Naive thymus-derived CD4-positive, alpha-beta T cell (primary cell): ENCODE measurements at regions not wholly inside any gene's neighbourhood (a gene's known extent, or its start where the extent isn't known, plus 50 kb on each side); places are given as distances from the start of the nearest gene placed in this dataset.

ENCODE experiments used
- ATAC-seq: fragments of 150-1000 bp; cut with Tn5 transposase; 2 replicates; pipeline ENCODE4 v1.10.0; 2021; ENCODE audit warnings: mild to moderate bottlenecking, moderate library complexity
- CTCF ChIA-PET: fragments of 350-600 bp; sonication (Branson Sonifier 250); formaldehyde crosslinking; loops from one replicate; lab custom pipeline; 2021; ENCODE audit warnings: antibody characterized with exemption; lab: Charles Lee
- POLR2A ChIA-PET: fragments of 350-600 bp; sonication (Branson Sonifier 250); formaldehyde crosslinking; loops from one replicate; lab custom pipeline; 2021; ENCODE audit warnings: antibody characterized with exemption, inconsistent platforms; lab: Charles Lee
- DNase-seq, 9 donors: peaks; one replicate each; pipeline versions ENCODE4 v3.0.0 to v3.0.0-alpha.2; 2020 to 2022; ENCODE audit warnings: mixed read lengths in 1 of 9
- H3K27ac ChIP-seq: one replicate; pipeline ENCODE4 v1.7.0; 2013; ENCODE audit warnings: mild to moderate bottlenecking, low read depth, low read length, moderate library complexity
- H3K27me3 ChIP-seq, 2 donors: one replicate each; pipeline ENCODE4 v1.7.0; 2013; ENCODE audit warnings: low read length in 2 of 2, mild to moderate bottlenecking in 2 of 2, moderate library complexity in 2 of 2; ENCODE audit not compliant: control insufficient read depth in 2 of 2, insufficient read depth in 2 of 2
- H3K36me3 ChIP-seq, 3 experiments: 1 replicate in 2 of 3; 2 replicates in 1 of 3; pipeline ENCODE4 v1.7.0; 2013; ENCODE audit warnings: low read length in 3 of 3, mild to moderate bottlenecking in 3 of 3, moderate library complexity in 1 of 3; ENCODE audit not compliant: insufficient read depth in 3 of 3, control insufficient read depth in 2 of 3
- H3K4me1 ChIP-seq, 2 donors: one replicate each; pipeline ENCODE4 v1.7.0; 2013; ENCODE audit warnings: low read length in 2 of 2, mild to moderate bottlenecking in 2 of 2, moderate library complexity in 1 of 2; ENCODE audit not compliant: control insufficient read depth in 2 of 2, insufficient read depth in 2 of 2
- H3K4me3 ChIP-seq: 2 replicates; pipeline ENCODE4 v1.7.0; 2013; ENCODE audit warnings: mild to moderate bottlenecking, low read length
- H3K9me3 ChIP-seq, 3 experiments: 1 replicate in 2 of 3; 2 replicates in 1 of 3; pipeline ENCODE4 v1.7.0; 2013; ENCODE audit warnings: low read length in 3 of 3; ENCODE audit not compliant: control insufficient read depth in 2 of 3
- H3K27ac Mint-ChIP-seq, 9 donors: one replicate each; pipeline ENCODE4 v1.8.0; 2020 to 2022; ENCODE audit warnings: mixed read lengths in 9 of 9, mild to moderate bottlenecking in 8 of 9, moderate library complexity in 5 of 9, inconsistent platforms in 2 of 9
- H3K27me3 Mint-ChIP-seq, 5 donors: one replicate each; pipeline ENCODE4 v1.8.0; 2021 to 2022; ENCODE audit warnings: mixed read lengths in 5 of 5, mild to moderate bottlenecking in 1 of 5
- H3K36me3 Mint-ChIP-seq, 5 donors: one replicate each; pipeline ENCODE4 v1.8.0; 2020 to 2022; ENCODE audit warnings: mixed read lengths in 5 of 5, mild to moderate bottlenecking in 3 of 5, inconsistent platforms in 1 of 5
- H3K4me1 Mint-ChIP-seq, 7 donors: one replicate each; pipeline ENCODE4 v1.8.0; 2020 to 2022; ENCODE audit warnings: mixed read lengths in 7 of 7, mild to moderate bottlenecking in 3 of 7, inconsistent platforms in 1 of 7
- H3K4me3 Mint-ChIP-seq, 10 donors: one replicate each; pipeline ENCODE4 v1.8.0; 2020 to 2022; ENCODE audit warnings: mild to moderate bottlenecking in 10 of 10, mixed read lengths in 10 of 10, moderate library complexity in 6 of 10, inconsistent platforms in 2 of 10
- H3K9me3 Mint-ChIP-seq, 11 donors: one replicate each; pipeline ENCODE4 v1.8.0; 2020 to 2022; ENCODE audit warnings: mixed read lengths in 11 of 11, mild to moderate bottlenecking in 4 of 11, inconsistent platforms in 1 of 11, moderate library complexity in 1 of 11
- intact Hi-C, 2 donors: fragments of 100-400 bp; cut with micrococcal nuclease; formaldehyde crosslinking; loops; one replicate each; pipeline ENCODE4 v1.15.1; 2023

DNA sequence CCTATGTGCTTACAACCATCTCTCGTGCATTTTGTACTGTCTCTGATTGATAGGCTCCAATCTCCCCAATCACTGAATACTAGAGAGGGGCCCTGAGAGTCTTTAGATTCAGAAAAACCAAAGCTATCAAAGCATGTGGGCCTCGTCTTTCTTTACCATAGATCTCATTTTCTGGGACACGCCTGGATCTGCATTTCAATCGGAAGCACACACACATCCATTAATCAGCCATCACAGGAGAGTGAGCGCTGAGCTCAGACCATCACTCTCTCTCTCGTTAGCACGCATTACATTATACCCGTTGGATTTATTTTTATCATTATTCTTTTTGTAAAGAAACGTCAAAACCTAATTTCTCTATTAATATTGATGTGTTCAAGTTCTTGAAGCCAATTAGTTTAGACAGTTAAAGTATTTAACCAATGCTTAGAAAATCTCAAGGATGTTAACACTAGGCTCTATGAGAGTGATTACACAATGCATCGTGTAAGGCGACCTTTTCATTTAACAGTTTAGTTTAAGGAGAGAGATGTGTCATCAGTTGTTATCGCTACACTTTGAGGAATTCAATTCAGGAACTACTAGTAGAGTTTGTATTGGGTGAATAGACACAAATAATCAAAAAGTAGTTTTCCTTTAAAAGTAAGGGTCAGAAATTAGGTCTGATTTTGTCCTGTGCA, 650.7 kb downstream of the CDH8 start:
- Mint-ChIP-seq H3K4me1 (no peaks in the 10 kb centered on the region), H3K36me3 (no peaks in the 10 kb centered on the region), H3K27ac (no peak overlapping the region), H3K27me3 (no peaks in the 10 kb centered on the region), H3K4me3 (no peak overlapping the region), H3K9me3 (peaks cover 3 to 46% (median 15%) of the 10 kb centered on the region in 11 donors)
- ATAC-seq (no peak), DNase-seq (no peak)
- intact Hi-C loops: no loop called here
- Histone ChIP-seq H3K4me1 (no peaks in the 10 kb centered on the region), H3K36me3 (no peaks in the 10 kb centered on the region), H3K9me3 (no peaks in the 10 kb centered on the region), H3K27ac (no peak overlapping the region), H3K4me3 (no peak overlapping the region), H3K27me3 (no peaks in the 10 kb centered on the region)
- POLR2A ChIA-PET: interaction anchor here (0.6 kb wide), 1 partner anchor 34 kb away, joined by 3 read pairs; no protein-coding TSS in a partner anchor
- CTCF ChIA-PET: no interaction called here

DNA sequence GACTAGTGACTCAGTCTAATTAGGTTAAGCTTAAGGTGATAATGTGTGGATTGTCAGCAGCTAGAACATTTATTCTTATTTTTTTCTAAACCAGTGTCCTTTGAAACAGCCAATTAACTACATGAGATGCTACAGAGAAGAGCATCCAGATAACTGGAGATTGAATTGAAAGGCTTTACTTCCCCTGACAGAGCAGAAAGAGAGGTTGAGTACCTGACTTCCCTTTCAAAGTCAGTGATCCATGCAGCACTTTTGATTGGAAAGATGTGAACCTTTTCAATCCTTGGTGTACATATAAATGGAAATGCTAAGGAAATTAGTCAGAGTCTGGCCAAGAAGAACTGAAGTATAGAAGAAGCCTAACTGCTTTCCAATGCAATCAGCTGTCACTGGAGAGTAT, 653.8 kb downstream of the CDH8 start:
- H3K36me3 Mint-ChIP-seq: no peaks in the 10 kb centered on the region
- CTCF ChIA-PET: no interaction called here
- ATAC-seq (no peak), DNase-seq (no peak)
- POLR2A ChIA-PET: no interaction called here
- intact Hi-C loops: no loop called here
- H3K4me1 Mint-ChIP-seq: no peaks in the 10 kb centered on the region
- H3K4me3 Mint-ChIP-seq: no peak overlapping the region
- no peak overlapping the region for H3K27ac Mint-ChIP-seq
- Histone ChIP-seq H3K4me1 (no peaks in the 10 kb centered on the region), H3K4me3 (no peak overlapping the region), H3K9me3 (no peaks in the 10 kb centered on the region), H3K27me3 (no peaks in the 10 kb centered on the region), H3K36me3 (no peaks in the 10 kb centered on the region), H3K27ac (no peak overlapping the region)
- H3K9me3 Mint-ChIP-seq: peaks cover 3 to 47% (median 12%) of the 10 kb centered on the region in 11 donors
- no peaks in the 10 kb centered on the region for H3K27me3 Mint-ChIP-seq

DNA sequence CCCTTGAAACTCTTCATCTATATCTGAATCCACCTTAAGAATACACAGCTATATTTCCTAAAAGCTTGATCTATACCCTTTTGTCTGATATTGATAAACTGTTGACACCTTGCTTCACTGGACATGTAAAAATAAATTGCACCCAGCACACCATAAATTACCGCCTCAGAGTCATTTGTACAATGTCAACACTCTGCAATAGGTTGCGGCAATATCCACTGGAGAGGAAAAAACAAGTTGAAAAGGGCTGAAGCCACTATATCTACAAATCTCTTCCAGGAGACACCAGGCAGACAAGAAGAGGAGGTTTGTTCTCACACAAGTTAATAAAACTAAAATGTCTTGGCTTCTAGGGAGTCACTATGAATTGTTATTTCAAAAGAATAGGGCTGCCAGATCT, 656.9 kb downstream of the CDH8 start:
- Mint-ChIP-seq H3K27ac (no peak overlapping the region), H3K27me3 (no peaks in the 10 kb centered on the region)

DNA sequence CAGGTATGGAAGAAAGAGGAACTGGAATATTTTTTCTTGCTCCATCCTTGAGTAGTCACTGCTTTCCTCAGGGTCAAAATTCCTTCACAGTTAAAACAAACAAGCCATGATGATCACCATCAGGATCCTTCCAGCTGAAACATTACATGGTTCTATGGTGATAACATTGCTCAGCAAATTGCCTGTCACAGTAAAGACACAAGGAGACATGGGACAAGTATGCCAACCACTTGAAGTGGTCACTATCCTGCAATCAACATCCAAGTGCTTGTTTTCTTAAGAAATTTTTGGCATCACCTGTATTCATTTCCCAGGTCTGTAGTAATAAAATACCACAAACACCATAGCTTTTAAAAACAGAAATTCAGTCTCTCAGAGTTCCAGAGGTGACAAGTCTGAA, 662.2 kb downstream of the CDH8 start:
- intact Hi-C loops: no loop called here

More for the DNA sequence above, 656.9 kb downstream of the CDH8 start:
- Mint-ChIP-seq H3K36me3 (no peaks in the 10 kb centered on the region), H3K4me1 (no peaks in the 10 kb centered on the region), H3K4me3 (no peak overlapping the region), H3K9me3 (peaks cover 3 to 45% (median 15%) of the 10 kb centered on the region in 11 donors)
- ChIA-PET CTCF (no interaction called here), POLR2A (no interaction called here)
- Histone ChIP-seq H3K9me3 (no peaks in the 10 kb centered on the region), H3K4me1 (no peaks in the 10 kb centered on the region), H3K4me3 (no peak overlapping the region), H3K27me3 (no peaks in the 10 kb centered on the region), H3K36me3 (no peaks in the 10 kb centered on the region), H3K27ac (no peak overlapping the region)
- no peak for DNase-seq
- no peak for ATAC-seq
- intact Hi-C loops: no loop called here

DNA sequence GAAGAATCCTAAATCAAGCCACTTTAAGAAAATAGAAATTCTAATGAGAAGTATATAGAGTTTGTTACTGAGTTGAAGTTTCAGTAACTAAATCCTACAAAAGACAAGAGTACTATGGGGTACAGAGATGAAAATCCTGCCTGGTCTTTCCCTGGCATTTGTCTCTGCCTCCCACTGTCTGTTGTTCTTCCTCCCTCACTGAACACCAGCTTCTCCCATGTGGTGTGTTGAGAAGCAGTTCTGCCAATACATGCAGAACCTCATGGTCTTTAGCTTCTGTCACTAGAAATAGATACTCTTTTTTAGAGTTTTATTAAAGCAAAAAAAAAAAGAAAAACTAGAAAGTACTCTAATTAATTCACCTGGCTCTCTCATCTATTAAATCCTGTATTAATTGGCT, 664.4 kb downstream of the CDH8 start:
- CTCF ChIA-PET: no interaction called here

More for the DNA sequence above, 662.2 kb downstream of the CDH8 start:
- H3K4me3 ChIP-seq: no peak overlapping the region
- no peak for DNase-seq
- no peaks in the 10 kb centered on the region for H3K4me1 ChIP-seq
- Mint-ChIP-seq H3K27me3 (no peaks in the 10 kb centered on the region), H3K4me1 (no peaks in the 10 kb centered on the region), H3K4me3 (no peak overlapping the region), H3K36me3 (no peaks in the 10 kb centered on the region), H3K27ac (no peak overlapping the region), H3K9me3 (peaks cover 0 to 38% (median 10%) of the 10 kb centered on the region in 11 donors)
- no peaks in the 10 kb centered on the region for H3K9me3 ChIP-seq
- ATAC-seq: no peak
- ChIA-PET CTCF (no interaction called here), POLR2A (no interaction called here)
- H3K36me3 ChIP-seq: no peaks in the 10 kb centered on the region
- H3K27me3 ChIP-seq: no peaks in the 10 kb centered on the region
- no peak overlapping the region for H3K27ac ChIP-seq

DNA sequence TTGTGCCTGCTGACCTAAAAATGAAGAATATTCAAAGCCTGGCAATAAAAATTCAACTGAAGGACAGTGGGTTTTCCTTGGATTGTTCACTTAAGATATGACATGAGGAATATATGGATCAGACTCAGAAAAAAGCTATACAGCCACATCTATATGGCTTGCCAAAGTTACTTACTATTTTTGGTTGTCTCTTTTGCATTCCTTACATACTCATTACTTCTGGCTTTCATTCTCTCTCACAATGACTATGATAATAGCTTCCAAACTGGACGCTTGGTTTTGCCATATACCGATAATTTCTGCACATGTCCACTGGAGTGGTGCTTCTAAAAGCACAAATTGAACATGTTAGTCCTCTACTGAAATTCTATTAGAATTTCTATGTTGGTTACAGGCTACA, 664.9 kb downstream of the CDH8 start:
- CTCF ChIA-PET: no interaction called here
- DNase-seq (no peak), ATAC-seq (no peak)
- Mint-ChIP-seq H3K27ac (no peak overlapping the region), H3K4me3 (no peak overlapping the region), H3K27me3 (no peaks in the 10 kb centered on the region), H3K36me3 (no peaks in the 10 kb centered on the region), H3K4me1 (no peaks in the 10 kb centered on the region), H3K9me3 (peaks cover 2 to 34% (median 12%) of the 10 kb centered on the region in 11 donors)
- Histone ChIP-seq H3K27me3 (no peaks in the 10 kb centered on the region), H3K27ac (no peak overlapping the region), H3K36me3 (no peaks in the 10 kb centered on the region), H3K9me3 (no peaks in the 10 kb centered on the region), H3K4me3 (no peak overlapping the region), H3K4me1 (no peaks in the 10 kb centered on the region)
- intact Hi-C loops: no loop called here
- POLR2A ChIA-PET: no interaction called here

More for the DNA sequence above, 664.4 kb downstream of the CDH8 start:
- H3K4me3 Mint-ChIP-seq: no peak overlapping the region
- H3K9me3 Mint-ChIP-seq: peaks cover 2 to 39% (median 12%) of the 10 kb centered on the region in 11 donors
- Histone ChIP-seq H3K4me1 (no peaks in the 10 kb centered on the region), H3K36me3 (no peaks in the 10 kb centered on the region), H3K9me3 (no peaks in the 10 kb centered on the region), H3K4me3 (no peak overlapping the region), H3K27ac (no peak overlapping the region), H3K27me3 (no peaks in the 10 kb centered on the region)
- intact Hi-C loops: no loop called here
- H3K27ac Mint-ChIP-seq: no peak overlapping the region
- POLR2A ChIA-PET: no interaction called here
- no peak for DNase-seq
- no peaks in the 10 kb centered on the region for H3K4me1 Mint-ChIP-seq
- no peak for ATAC-seq
- H3K36me3 Mint-ChIP-seq: no peaks in the 10 kb centered on the region
- no peaks in the 10 kb centered on the region for H3K27me3 Mint-ChIP-seq

DNA sequence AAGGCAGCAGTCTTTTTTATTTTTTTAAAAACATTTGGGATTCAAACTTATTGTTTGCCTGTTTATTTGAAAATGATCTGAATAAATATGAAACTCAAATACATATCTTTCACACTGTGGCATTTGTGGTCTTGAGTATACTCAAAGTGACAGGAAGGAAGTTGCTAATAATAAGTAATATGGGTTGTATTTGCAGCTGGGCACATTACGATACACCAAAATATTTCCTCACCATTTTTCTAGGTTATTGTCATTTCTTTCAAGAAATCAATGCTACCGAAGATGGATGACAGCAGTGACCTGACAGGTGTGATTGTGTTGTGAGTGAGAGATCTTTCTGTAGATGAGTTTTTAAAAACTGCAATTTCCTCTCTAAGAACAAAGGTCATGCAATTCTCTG, 665.7 kb downstream of the CDH8 start:
- H3K27me3 ChIP-seq: no peaks in the 10 kb centered on the region
- H3K27ac ChIP-seq: no peak overlapping the region
- DNase-seq: no peak
- Mint-ChIP-seq H3K27ac (no peak overlapping the region), H3K4me3 (no peak overlapping the region), H3K27me3 (no peaks in the 10 kb centered on the region), H3K9me3 (peaks cover 2 to 35% (median 12%) of the 10 kb centered on the region in 11 donors), H3K36me3 (no peaks in the 10 kb centered on the region), H3K4me1 (no peaks in the 10 kb centered on the region)
- H3K9me3 ChIP-seq: no peaks in the 10 kb centered on the region
- ChIA-PET POLR2A (no interaction called here), CTCF (no interaction called here)
- no peaks in the 10 kb centered on the region for H3K4me1 ChIP-seq
- no peak for ATAC-seq
- H3K4me3 ChIP-seq: no peak overlapping the region
- no peaks in the 10 kb centered on the region for H3K36me3 ChIP-seq
- intact Hi-C loops: no loop called here
